ENCODE measurements at regions not wholly inside any gene's neighbourhood (a gene's known extent, or its start where the extent isn't known, plus 50 kb on each side); places are given as distances from the start of the nearest gene placed in this dataset.

- Histone ChIP-seq H3K27me3 (ENCODE audit: low read depth) (no peaks in the 10 kb centered on the region), H3K4me3 (no peak overlapping the region), H3K4me1 (no peaks in the 10 kb centered on the region), H3K36me3 (no peaks in the 10 kb centered on the region), H3K9me3 (no peaks in the 10 kb centered on the region), H3K27ac (no peak overlapping the region)
- peak; percentile 26 for TF ChIP-seq CTCF (IDR thresholded peaks at IDR 0.05)
- DNase-seq (no peak), ATAC-seq (no peak)
- intact Hi-C loops (cut with DNase I), result no loop called here
Measured at GRCh38 chr17:71118039-71118438, 948.7 kb downstream of the KCNJ2 start.

GRCh38 chr17:71127416-71127815, 958.1 kb downstream of the KCNJ2 start:
- no peak overlapping the region for H3K4me3 ChIP-seq
- intact Hi-C loops (cut with DNase I), result no loop called here
- no peak for ATAC-seq
- H3K27me3 ChIP-seq (ENCODE audit: low read depth), result no peaks in the 10 kb centered on the region
- no peak for DNase-seq
- H3K9me3 ChIP-seq, result no peaks in the 10 kb centered on the region
- no peaks in the 10 kb centered on the region for H3K4me1 ChIP-seq
- H3K36me3 ChIP-seq, result no peaks in the 10 kb centered on the region
- no peak overlapping the region for H3K27ac ChIP-seq
- TF ChIP-seq CTCF (IDR thresholded peaks at IDR 0.05), result no peak

- Histone ChIP-seq H3K9me3 (no peaks in the 10 kb centered on the region), H3K4me1 (no peaks in the 10 kb centered on the region), H3K27me3 (ENCODE audit: low read depth) (no peaks in the 10 kb centered on the region), H3K27ac (no peak overlapping the region), H3K4me3 (no peak overlapping the region), H3K36me3 (no peaks in the 10 kb centered on the region)
- intact Hi-C loops (cut with DNase I), result no loop called here
- TF ChIP-seq CTCF (IDR thresholded peaks at IDR 0.05), result no peak
- peak in 1 of 2 donors; percentile 46 for ATAC-seq
- no peak for DNase-seq
Measured at GRCh38 chr17:71142333-71142732, 973.0 kb downstream of the KCNJ2 start.

GRCh38 chr17:71145486-71145885, 975.3 kb upstream of the SOX9 start:
- no peaks in the 10 kb centered on the region for H3K27me3 ChIP-seq (ENCODE audit: low read depth)
- no peak for ATAC-seq
- H3K9me3 ChIP-seq, result no peaks in the 10 kb centered on the region
- no peaks in the 10 kb centered on the region for H3K36me3 ChIP-seq
- no peaks in the 10 kb centered on the region for H3K4me1 ChIP-seq
- H3K4me3 ChIP-seq, result no peak overlapping the region
- no peak for TF ChIP-seq CTCF (IDR thresholded peaks at IDR 0.05)
- DNase-seq, result no peak
- intact Hi-C loops (cut with DNase I), result no loop called here
- no peak overlapping the region for H3K27ac ChIP-seq

GRCh38 chr17:71147906-71148305, 972.9 kb upstream of the SOX9 start:
- Histone ChIP-seq H3K4me3 (no peak overlapping the region), H3K4me1 (no peaks in the 10 kb centered on the region), H3K9me3 (no peaks in the 10 kb centered on the region), H3K27ac (no peak overlapping the region), H3K36me3 (no peaks in the 10 kb centered on the region), H3K27me3 (ENCODE audit: low read depth) (no peaks in the 10 kb centered on the region)
- ATAC-seq (no peak), DNase-seq (no peak)
- intact Hi-C loops (cut with DNase I), result no loop called here
- TF ChIP-seq CTCF (IDR thresholded peaks at IDR 0.05), result no peak

GRCh38 chr17:71149607-71150006, 971.2 kb upstream of the SOX9 start:
- Histone ChIP-seq H3K4me1 (no peaks in the 10 kb centered on the region), H3K27me3 (ENCODE audit: low read depth) (no peaks in the 10 kb centered on the region), H3K36me3 (no peaks in the 10 kb centered on the region), H3K4me3 (no peak overlapping the region), H3K27ac (no peak overlapping the region), H3K9me3 (no peaks in the 10 kb centered on the region)
- no peak for TF ChIP-seq CTCF (IDR thresholded peaks at IDR 0.05)
- intact Hi-C loops (cut with DNase I), result no loop called here
- no peak for DNase-seq
- no peak for ATAC-seq

All from lower lobe of right lung (tissue), 2 donors.